Aorta (tissue), 5 donors: ENCODE measurements at regions not wholly inside any gene's neighbourhood (a gene's known extent, or its start where the extent isn't known, plus 50 kb on each side); places are given as distances from the start of the nearest gene placed in this dataset.

Experiments used
- ATAC-seq: fragments of 200-7000 bp; cut with Tn5 transposase; one replicate; pipeline ENCODE4 v1.9.1; 2022; ENCODE audit warnings: moderate library complexity; ENCODE audit not compliant: low FRiP score
- DNase-seq, 2 donors: peaks; one replicate each; pipeline ENCODE4 v3.0.0-alpha.2; 2020
- H3K27ac ChIP-seq, 2 donors: one replicate each; pipeline ENCODE4 v1.5.1; 2013; ENCODE audit warnings: low read length in 2 of 2, mild to moderate bottlenecking in 2 of 2, moderate library complexity in 2 of 2, control low read depth in 1 of 2, inconsistent platforms in 1 of 2, low read depth in 1 of 2
- H3K27me3 ChIP-seq, 2 donors: one replicate each; pipeline ENCODE4 v1.6.1; 2013; ENCODE audit warnings: control low read depth in 1 of 2, low read length in 1 of 2, mild to moderate bottlenecking in 1 of 2, moderate library complexity in 1 of 2; ENCODE audit not compliant: insufficient read depth in 2 of 2, control insufficient read depth in 1 of 2
- H3K36me3 ChIP-seq, 2 donors: one replicate each; pipeline ENCODE4 v1.6.1; 2013; ENCODE audit warnings: control low read depth in 1 of 2, low read length in 1 of 2, mild to moderate bottlenecking in 1 of 2; ENCODE audit not compliant: insufficient read depth in 2 of 2, control insufficient read depth in 1 of 2
- H3K4me1 ChIP-seq, 2 donors: one replicate each; pipeline ENCODE4 v1.6.1; 2013; ENCODE audit warnings: low read length in 2 of 2, control low read depth in 1 of 2, mild to moderate bottlenecking in 1 of 2, moderate library complexity in 1 of 2; ENCODE audit not compliant: insufficient read depth in 2 of 2, control insufficient read depth in 1 of 2
- H3K4me3 ChIP-seq, 2 donors: one replicate each; pipeline ENCODE4 v1.5.1; 2013; ENCODE audit warnings: low read length in 2 of 2, control low read depth in 1 of 2, mild to moderate bottlenecking in 1 of 2
- H3K9me3 ChIP-seq: one replicate; pipeline ENCODE4 v1.6.1; 2013; ENCODE audit warnings: mild to moderate bottlenecking, low read length; ENCODE audit not compliant: control insufficient read depth
- WGBS, 2 donors: extraction: QIAGEN DNeasy Blood & Tissue Kit; methylation state at CpG; one replicate each; pipeline ENCODE4 v1.1.7; 2013; 5-methylcytosine and 5-hydroxymethylcytosine counted together
- intact Hi-C, 2 donors: fragments of 100-400 bp; cut with DNase I; formaldehyde crosslinking; loops; one replicate each; pipeline versions ENCODE4 v1.14.2 to v1.15.0; 2022
- donor health status: healthy with polysubstance abuse.
- donor health status: Bipolar disorder and iron deficiency.
- donor health status: DM: no; HTN: no; CAD: no.
- donor health status: DM: no; HTN: no; CAD: no.
- donor health status: DM: yes; HTN: yes; CAD: no.

DNA sequence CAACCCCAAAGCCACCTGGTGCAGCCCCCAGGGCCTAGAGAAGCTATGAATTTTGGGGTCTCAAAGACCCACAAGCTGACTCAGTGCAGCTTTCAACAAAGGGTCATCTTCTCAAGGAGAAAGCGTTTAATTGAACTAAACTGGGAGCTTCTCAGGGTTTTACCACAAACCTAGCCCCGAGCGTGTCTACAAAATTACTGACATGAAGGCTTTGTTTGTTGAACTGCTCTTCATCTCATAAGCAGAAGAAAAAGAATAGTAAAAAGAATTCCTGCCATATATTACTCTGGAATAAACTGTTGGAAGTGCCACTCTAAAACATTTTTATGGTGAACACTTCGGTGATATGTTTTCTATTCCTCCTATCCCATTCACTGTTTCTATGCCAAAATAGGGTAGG is 50.8 kb upstream of the INCENP start:
- H3K4me3 ChIP-seq: no peak overlapping the region
- no peaks in the 10 kb centered on the region for H3K36me3 ChIP-seq
- no peak for DNase-seq
- no peak overlapping the region for H3K27ac ChIP-seq
- H3K27me3 ChIP-seq: no peaks in the 10 kb centered on the region
- 82 to 85% methylated on average over 4 of the region's 4 CpGs for WGBS, 2 donors
- intact Hi-C loops: no loop called here
- no peak for ATAC-seq
- no peaks in the 10 kb centered on the region for H3K4me1 ChIP-seq
- H3K9me3 ChIP-seq: no peaks in the 10 kb centered on the region

DNA sequence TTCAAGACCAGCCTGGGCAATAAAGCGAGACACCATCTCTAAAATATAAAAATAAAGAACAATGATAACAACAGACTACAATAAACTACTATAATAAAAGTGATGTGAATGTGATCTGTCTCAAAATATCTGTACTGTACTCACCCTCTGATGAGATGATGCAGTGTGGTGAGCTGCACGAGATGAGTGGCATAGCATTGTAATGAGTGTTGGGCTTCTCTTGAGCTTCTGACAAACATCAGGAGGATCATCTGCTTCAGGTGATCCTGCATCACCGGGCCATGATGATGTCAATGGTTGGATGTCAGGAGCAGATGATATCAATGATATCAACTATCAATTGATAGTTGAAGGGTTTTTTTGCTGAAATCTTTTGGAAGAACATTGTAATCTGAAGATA is 52.4 kb upstream of the INCENP start:
- H3K27me3 ChIP-seq: no peaks in the 10 kb centered on the region
- WGBS, 2 donors: 93% methylated on average over 3 of the region's 3 CpGs
- intact Hi-C loops: no loop called here
- no peak overlapping the region for H3K27ac ChIP-seq
- DNase-seq (no peak), ATAC-seq (no peak)
- H3K9me3 ChIP-seq: no peaks in the 10 kb centered on the region
- no peaks in the 10 kb centered on the region for H3K36me3 ChIP-seq
- H3K4me3 ChIP-seq: no peak overlapping the region
- H3K4me1 ChIP-seq: no peaks in the 10 kb centered on the region

DNA sequence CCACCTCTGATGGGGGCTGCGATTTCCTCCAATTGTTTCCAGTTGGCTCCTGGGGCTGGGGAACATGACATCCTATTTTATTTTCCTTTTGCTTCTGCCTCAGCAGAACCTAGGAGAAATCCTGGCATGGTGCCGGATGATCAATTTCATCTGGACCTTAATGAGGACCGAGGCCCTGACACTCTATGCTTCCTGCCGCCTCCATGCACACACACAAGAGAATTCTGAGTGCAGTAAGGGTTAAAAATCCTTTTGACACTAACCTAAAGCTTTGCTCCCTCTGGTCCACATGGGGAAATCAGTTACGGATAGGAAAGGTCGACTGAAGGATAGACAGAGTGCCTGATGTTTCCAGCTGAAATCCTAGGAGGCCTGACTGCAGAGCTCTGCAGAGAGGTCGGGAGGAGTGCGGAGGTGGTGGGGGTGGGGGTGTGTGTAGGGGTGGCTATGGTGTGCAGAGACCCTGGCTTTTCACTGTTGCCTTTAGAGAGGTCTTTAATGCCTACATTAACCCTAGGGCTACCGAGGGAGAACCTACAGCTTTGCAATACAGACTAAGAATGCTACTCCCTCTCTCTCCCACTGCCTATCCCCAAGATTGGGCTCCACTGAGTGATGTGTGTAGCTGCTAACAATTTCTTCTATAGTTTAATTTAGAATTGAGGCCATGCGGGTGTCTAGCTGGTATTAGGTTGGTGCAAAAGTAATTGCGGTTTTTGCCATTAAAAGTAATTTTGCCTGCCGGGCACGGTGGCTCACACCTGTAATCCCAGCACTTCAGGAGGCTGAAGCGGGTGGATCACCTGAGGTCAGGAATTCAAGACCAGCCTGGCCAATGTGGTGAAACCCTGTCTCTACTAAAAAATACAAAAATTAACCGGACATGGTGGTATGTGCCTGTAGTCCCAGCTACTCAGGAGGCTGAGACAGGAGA is 53.6 kb upstream of the INCENP start:
- ATAC-seq (no peak), DNase-seq (no peak)
- Histone ChIP-seq H3K4me3 (no peak overlapping the region), H3K36me3 (no peaks in the 10 kb centered on the region), H3K27ac (no peak overlapping the region), H3K4me1 (no peaks in the 10 kb centered on the region), H3K9me3 (no peaks in the 10 kb centered on the region), H3K27me3 (no peaks in the 10 kb centered on the region)
- intact Hi-C loops: no loop called here
- WGBS, 2 donors: 68 to 74% methylated on average over 15 of the region's 15 CpGs

DNA sequence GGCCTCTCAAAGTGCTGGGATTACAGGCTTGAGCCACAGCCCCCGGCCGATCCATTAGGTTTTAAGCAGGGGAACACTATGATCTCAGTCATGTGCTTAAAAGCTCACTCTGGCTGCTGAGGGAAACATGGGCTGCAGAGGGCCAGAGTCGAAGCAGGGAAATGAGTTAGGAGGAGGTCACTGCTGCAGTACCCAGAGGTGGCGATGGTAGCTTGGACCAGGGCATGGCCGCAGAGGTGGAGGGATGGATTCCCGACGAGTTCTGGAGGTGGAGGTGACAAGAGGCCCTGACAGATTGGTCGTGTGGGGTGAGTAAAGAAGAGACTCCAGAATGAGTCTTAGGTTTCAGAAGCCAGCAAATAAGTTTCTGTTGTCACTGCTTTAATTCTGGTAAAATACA is 54.4 kb upstream of the INCENP start:
- intact Hi-C loops: no loop called here
- 74 to 84% methylated on average over 8 of the region's 8 CpGs for WGBS, 2 donors

DNA sequence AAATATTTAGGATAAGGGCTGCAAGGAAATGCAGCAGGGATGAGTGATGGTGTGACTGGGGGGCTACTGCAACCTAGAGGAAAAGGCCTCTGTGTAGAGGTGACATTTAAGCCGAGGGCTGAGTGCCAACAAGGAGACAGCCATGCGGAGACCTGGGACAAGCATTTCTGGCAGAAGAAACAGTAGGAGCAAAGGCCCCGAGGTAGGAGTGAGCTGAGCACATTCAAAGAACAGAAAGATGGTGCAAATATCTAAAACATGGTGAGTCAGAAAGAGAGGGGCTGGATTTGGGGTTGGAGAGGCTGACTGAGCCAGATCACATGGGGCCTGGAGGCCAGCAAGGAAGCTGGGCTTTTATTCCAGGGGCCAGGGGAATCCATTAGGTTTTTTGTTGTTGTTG is 55.1 kb upstream of the INCENP start:
- H3K4me1 ChIP-seq: no peaks in the 10 kb centered on the region
- no peaks in the 10 kb centered on the region for H3K9me3 ChIP-seq
- WGBS, 2 donors: 85% methylated on average over 3 of the region's 3 CpGs
- intact Hi-C loops: no loop called here
- H3K27ac ChIP-seq: no peak overlapping the region
- H3K36me3 ChIP-seq: no peaks in the 10 kb centered on the region
- H3K27me3 ChIP-seq: no peaks in the 10 kb centered on the region
- ATAC-seq: no peak
- H3K4me3 ChIP-seq: no peak overlapping the region
- DNase-seq: no peak

More for the DNA sequence above, 54.4 kb upstream of the INCENP start:
- H3K4me3 ChIP-seq: no peak overlapping the region
- no peak overlapping the region for H3K27ac ChIP-seq
- H3K4me1 ChIP-seq: no peaks in the 10 kb centered on the region
- no peaks in the 10 kb centered on the region for H3K36me3 ChIP-seq
- no peaks in the 10 kb centered on the region for H3K27me3 ChIP-seq
- no peak for ATAC-seq
- H3K9me3 ChIP-seq: no peaks in the 10 kb centered on the region
- DNase-seq: no peak

DNA sequence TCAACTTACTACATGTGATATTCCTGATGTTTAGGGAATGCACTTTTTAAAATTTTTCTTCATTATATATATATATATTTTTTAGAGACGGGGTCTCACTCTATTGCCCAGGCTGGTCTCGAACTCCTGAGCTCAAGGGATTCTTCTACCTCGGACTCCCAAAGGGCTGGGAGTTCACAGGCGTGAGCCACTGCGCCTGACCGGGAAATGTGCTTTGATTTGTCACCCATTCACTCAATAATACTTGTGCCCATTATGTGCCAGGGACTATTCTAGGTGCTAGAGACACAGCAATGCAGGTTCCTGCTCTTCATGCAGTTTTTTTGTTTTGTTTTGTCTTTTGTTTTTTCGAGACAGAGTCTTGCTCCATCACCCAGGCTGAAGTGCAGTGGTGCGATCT is 56.1 kb upstream of the INCENP start:
- DNase-seq (no peak), ATAC-seq (no peak)
- Histone ChIP-seq H3K4me1 (no peaks in the 10 kb centered on the region), H3K27ac (no peak overlapping the region), H3K27me3 (no peaks in the 10 kb centered on the region), H3K36me3 (no peaks in the 10 kb centered on the region), H3K9me3 (no peaks in the 10 kb centered on the region), H3K4me3 (no peak overlapping the region)
- WGBS, 2 donors: 91 to 93% methylated on average over 8 of the region's 8 CpGs
- intact Hi-C loops: no loop called here

DNA sequence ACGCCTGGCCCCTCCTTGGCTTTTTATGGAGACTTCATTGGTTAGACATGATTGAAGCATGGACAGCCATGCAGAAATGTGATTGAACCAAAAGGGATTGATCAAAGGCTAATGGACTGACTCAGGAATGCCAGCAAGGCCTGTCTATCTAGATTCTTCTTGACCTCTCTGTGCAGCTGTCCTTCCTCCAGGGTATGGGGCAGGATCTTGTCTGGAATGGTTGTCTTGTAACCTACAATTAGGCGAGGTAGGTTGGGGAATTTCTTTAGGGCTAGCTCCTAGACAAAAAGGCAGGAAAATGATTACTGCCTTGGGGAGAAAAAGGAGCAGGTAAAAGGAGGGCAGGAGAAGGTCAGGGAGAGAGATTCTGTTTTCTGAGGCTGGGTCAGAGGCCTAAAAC is 59.6 kb upstream of the INCENP start:
- 93 to 96% methylated on average over 2 of the region's 2 CpGs for WGBS, 2 donors
- ATAC-seq (no peak), DNase-seq (no peak)
- Histone ChIP-seq H3K9me3 (no peaks in the 10 kb centered on the region), H3K27me3 (no peaks in the 10 kb centered on the region), H3K4me3 (no peak overlapping the region), H3K36me3 (no peaks in the 10 kb centered on the region), H3K27ac (no peak overlapping the region), H3K4me1 (no peaks in the 10 kb centered on the region)
- intact Hi-C loops: no loop called here

DNA sequence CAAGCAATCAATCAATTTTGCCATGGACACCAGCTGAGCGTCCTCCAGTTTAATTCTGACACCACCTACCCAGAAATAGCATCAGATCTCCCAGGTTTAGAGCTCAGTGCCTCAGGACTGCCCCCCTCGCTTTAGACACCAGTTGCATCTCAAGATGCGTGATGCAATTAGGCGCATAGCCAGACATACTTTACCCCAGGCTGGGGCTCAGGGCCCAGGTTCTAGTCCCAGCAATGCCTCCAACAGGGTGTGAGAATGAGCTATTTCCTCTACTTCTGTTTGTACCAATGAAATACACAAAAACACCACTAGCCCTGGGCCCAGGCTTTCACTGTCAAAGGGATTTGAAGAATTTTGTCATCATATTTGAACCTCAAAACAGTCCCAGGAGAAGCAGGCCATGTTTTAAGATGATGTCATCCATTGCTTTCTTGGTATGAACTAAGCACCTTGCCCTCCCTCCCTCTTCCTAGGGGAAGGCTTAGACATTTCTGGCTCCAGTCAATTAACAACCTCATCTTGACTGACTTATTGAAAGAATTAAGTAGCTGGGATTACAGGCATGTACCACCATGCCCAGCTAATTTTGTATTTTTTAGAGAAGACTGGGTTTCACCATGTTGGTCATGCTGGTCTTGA is 61.5 kb upstream of the INCENP start:
- no peak overlapping the region for H3K4me3 ChIP-seq
- no peaks in the 10 kb centered on the region for H3K4me1 ChIP-seq
- no peaks in the 10 kb centered on the region for H3K36me3 ChIP-seq
- H3K9me3 ChIP-seq: no peaks in the 10 kb centered on the region
- H3K27ac ChIP-seq: no peak overlapping the region
- 92 to 93% methylated on average over 4 of the region's 4 CpGs for WGBS, 2 donors
- no peaks in the 10 kb centered on the region for H3K27me3 ChIP-seq
- no peak for DNase-seq
- intact Hi-C loops: no loop called here
- no peak for ATAC-seq
